Stimulated activated CD4-positive, alpha-beta T cell treated with anti-CD3 and anti-CD28 coated beads, Interleukin-1b, Interleukin-23, amount 100 ng/mL, for 24 hours (primary cell): ENCODE measurements at regions not wholly inside any gene's neighbourhood (a gene's known extent, or its start where the extent isn't known, plus 50 kb on each side); places are given as distances from the start of the nearest gene placed in this dataset.
A peak's percentile ranks its signal among the peaks of the same experiment; 100 is the strongest.

ENCODE experiments used
- DNase-seq, 4 experiments: peaks; one replicate each; pipeline ENCODE4 v3.0.0-alpha.2; 2020; ENCODE audit warnings: low read depth in 4 of 4, low spot score in 1 of 4

GRCh38 chr12:124687917-124688316, 120.5 kb upstream of the NCOR2 start:
- no peak for DNase-seq

- DNase-seq, result no peak
These were observed 119.9 kb upstream of the NCOR2 start for GRCh38 chr12:124687174-124687902.

- no peak for DNase-seq
These were observed 119.2 kb upstream of the NCOR2 start for GRCh38 chr12:124686370-124687173.

GRCh38 chr12:124685689-124686369, 118.4 kb upstream of the NCOR2 start:
- no peak for DNase-seq

- DNase-seq, result no peak
These were observed 117.7 kb upstream of the NCOR2 start for GRCh38 chr12:124684971-124685688.

- DNase-seq, result no peak
These were observed 117.1 kb upstream of the NCOR2 start for GRCh38 chr12:124684496-124684895.

GRCh38 chr12:124683152-124684124, 116.0 kb upstream of the NCOR2 start:
- no peak for DNase-seq

- no peak for DNase-seq
These were observed 115.2 kb upstream of the NCOR2 start for GRCh38 chr12:124682425-124683151.

GRCh38 chr12:124681779-124682391, 114.5 kb upstream of the NCOR2 start:
- DNase-seq, result no peak

GRCh38 chr12:124680863-124681778, 113.7 kb upstream of the NCOR2 start:
- peak in 2 of 4 experiments; percentile 6 to 13 for DNase-seq

GRCh38 chr12:124679533-124680371, 112.3 kb upstream of the NCOR2 start:
- DNase-seq, result no peak

- no peak for DNase-seq
These were observed 111.6 kb upstream of the NCOR2 start for GRCh38 chr12:124679047-124679446.

GRCh38 chr12:124678421-124678893, 111.0 kb upstream of the NCOR2 start:
- no peak for DNase-seq

- DNase-seq, result no peak
These were observed 110.3 kb upstream of the NCOR2 start for GRCh38 chr12:124677552-124678356.

- no peak for DNase-seq
These were observed 109.5 kb upstream of the NCOR2 start for GRCh38 chr12:124676714-124677462.
